Peyer's patch (tissue), 4 donors: ENCODE measurements at regions not wholly inside any gene's neighbourhood (a gene's known extent, or its start where the extent isn't known, plus 50 kb on each side); places are given as distances from the start of the nearest gene placed in this dataset.

Source experiments
- POLR2A ChIP-seq, 2 donors: fragments of 450-650 bp; IDR thresholded peaks; one replicate each; pipeline ENCODE4 v1.5.1; 2017; ENCODE audit warnings: antibody characterized with exemption in 2 of 2, mild to moderate bottlenecking in 2 of 2, moderate library complexity in 2 of 2
- TF ChIP-seq, protein P1 (sequence below), 6 experiments: fragments of 450-650 bp in 4 of 6; fragments of 200-600 bp in 2 of 6; sonication (generic) in 1 of 6; IDR thresholded peaks; one replicate each; pipeline ENCODE4 v1.5.1; 2017 to 2019; ENCODE audit warnings: antibody characterized with exemption in 6 of 6, mild to moderate bottlenecking in 3 of 6, moderate library complexity in 1 of 6

DNA sequence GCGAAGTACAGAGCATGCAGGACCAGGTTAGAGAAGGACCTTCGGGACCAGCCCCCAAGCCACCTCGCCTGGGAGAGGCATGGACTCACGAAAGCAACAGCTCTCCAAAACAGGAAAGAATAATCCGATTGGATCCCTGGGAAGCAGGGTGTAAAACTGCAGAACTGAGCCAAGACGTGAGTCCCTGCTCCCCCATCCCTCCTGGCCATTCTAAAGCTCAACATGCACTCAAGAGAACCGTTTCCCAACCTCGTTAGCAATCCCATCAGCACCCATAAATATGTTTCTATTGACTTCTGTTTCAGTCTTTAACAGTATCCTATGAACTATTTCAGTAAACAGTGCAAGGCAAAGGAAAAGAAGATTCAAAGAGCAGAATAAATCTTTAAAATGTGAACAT is 167.0 kb downstream of the COPRS start:
- TF ChIP-seq, protein P1, sequence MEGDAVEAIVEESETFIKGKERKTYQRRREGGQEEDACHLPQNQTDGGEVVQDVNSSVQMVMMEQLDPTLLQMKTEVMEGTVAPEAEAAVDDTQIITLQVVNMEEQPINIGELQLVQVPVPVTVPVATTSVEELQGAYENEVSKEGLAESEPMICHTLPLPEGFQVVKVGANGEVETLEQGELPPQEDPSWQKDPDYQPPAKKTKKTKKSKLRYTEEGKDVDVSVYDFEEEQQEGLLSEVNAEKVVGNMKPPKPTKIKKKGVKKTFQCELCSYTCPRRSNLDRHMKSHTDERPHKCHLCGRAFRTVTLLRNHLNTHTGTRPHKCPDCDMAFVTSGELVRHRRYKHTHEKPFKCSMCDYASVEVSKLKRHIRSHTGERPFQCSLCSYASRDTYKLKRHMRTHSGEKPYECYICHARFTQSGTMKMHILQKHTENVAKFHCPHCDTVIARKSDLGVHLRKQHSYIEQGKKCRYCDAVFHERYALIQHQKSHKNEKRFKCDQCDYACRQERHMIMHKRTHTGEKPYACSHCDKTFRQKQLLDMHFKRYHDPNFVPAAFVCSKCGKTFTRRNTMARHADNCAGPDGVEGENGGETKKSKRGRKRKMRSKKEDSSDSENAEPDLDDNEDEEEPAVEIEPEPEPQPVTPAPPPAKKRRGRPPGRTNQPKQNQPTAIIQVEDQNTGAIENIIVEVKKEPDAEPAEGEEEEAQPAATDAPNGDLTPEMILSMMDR (IDR thresholded peaks at IDR 0.05): no peak
- no peak for TF ChIP-seq POLR2A (IDR thresholded peaks at IDR 0.05)
